ENCODE measurements at regions not wholly inside any gene's neighbourhood (a gene's known extent, or its start where the extent isn't known, plus 50 kb on each side); places are given as distances from the start of the nearest gene placed in this dataset.

- TF ChIP-seq CTCF (IDR thresholded peaks at IDR 0.05) (no peak), SIN3A (IDR thresholded peaks at IDR 0.05; ENCODE audit: borderline replicate concordance, insufficient read depth, low read depth, low read length) (no peak), POLR2AphosphoS5 (IDR thresholded peaks at IDR 0.05; ENCODE audit: low read depth, low read length) (no peak), TCF7L2 (IDR thresholded peaks at IDR 0.05; ENCODE audit: low read depth, low read length) (no peak)
- TF ChIP-seq, protein P1, sequence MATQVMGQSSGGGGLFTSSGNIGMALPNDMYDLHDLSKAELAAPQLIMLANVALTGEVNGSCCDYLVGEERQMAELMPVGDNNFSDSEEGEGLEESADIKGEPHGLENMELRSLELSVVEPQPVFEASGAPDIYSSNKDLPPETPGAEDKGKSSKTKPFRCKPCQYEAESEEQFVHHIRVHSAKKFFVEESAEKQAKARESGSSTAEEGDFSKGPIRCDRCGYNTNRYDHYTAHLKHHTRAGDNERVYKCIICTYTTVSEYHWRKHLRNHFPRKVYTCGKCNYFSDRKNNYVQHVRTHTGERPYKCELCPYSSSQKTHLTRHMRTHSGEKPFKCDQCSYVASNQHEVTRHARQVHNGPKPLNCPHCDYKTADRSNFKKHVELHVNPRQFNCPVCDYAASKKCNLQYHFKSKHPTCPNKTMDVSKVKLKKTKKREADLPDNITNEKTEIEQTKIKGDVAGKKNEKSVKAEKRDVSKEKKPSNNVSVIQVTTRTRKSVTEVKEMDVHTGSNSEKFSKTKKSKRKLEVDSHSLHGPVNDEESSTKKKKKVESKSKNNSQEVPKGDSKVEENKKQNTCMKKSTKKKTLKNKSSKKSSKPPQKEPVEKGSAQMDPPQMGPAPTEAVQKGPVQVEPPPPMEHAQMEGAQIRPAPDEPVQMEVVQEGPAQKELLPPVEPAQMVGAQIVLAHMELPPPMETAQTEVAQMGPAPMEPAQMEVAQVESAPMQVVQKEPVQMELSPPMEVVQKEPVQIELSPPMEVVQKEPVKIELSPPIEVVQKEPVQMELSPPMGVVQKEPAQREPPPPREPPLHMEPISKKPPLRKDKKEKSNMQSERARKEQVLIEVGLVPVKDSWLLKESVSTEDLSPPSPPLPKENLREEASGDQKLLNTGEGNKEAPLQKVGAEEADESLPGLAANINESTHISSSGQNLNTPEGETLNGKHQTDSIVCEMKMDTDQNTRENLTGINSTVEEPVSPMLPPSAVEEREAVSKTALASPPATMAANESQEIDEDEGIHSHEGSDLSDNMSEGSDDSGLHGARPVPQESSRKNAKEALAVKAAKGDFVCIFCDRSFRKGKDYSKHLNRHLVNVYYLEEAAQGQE (IDR thresholded peaks at IDR 0.05; ENCODE audit: insufficient read depth in 1 of 2, low read depth in 2 of 2, low read length in 1 of 2): no peak
Observed at GRCh38 chr5:57642066-57642465, 159.5 kb upstream of the ACTBL2 start.

Measured in Panc1 (cell line).